GM19438 (cell line): ENCODE measurements at regions not wholly inside any gene's neighbourhood (a gene's known extent, or its start where the extent isn't known, plus 50 kb on each side); places are given as distances from the start of the nearest gene placed in this dataset.
"Not testable (repeated sequence)": the region's sequence is repeated elsewhere in the genome, so short reads cannot be mapped to it uniquely, and the experiment has no call there.

Experiments used
- ATAC-seq: cut with Tn5 transposase; IDR thresholded peaks from one replicate; pipeline ENCODE4 v1.9.1; 2021; ENCODE audit warnings: low read depth; ENCODE audit not compliant: unreplicated experiment

DNA sequence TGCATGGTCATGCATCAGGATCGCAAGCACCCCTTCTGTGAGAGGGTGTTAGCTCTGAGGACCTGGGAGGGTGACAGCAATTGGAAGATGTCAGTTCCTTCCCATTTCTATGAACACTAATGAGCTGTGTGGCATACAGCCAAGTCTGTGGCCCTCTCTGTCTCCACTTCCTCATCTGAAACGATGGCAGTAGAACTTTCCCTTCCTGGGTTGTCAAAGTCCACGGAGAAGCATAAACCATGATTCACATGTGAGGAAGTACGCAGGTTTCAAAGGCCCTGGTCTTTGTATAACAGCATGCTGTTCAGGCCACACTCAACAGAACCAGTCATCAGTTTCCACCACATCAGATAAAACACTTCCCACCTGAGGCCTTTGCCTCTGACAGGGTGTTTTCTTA is 167.4 kb upstream of the RAB6C start:
- no peak for ATAC-seq

- ATAC-seq = no peak
Observed at GRCh38 chr2:129812654-129813053, 166.8 kb upstream of the RAB6C start.

DNA sequence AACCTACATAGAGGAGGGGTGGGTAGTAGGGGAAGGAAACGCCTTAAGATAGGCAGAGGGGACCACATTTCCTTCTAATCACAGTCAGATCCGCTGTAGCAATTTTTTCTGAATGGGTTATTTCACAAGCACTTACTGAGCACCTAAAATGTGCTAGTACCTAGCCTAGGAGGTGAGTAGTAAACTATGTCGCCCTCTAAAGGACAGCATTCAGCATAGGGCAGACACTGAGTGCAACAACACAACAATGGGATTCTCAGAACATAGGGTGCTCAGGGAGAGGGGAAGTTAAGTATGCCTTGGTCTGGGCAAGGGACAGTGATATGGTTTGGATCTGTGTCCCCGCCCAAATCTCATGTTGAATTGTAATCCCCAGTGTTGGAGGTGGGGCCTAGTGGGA is 166.1 kb upstream of the RAB6C start:
- ATAC-seq = no peak

DNA sequence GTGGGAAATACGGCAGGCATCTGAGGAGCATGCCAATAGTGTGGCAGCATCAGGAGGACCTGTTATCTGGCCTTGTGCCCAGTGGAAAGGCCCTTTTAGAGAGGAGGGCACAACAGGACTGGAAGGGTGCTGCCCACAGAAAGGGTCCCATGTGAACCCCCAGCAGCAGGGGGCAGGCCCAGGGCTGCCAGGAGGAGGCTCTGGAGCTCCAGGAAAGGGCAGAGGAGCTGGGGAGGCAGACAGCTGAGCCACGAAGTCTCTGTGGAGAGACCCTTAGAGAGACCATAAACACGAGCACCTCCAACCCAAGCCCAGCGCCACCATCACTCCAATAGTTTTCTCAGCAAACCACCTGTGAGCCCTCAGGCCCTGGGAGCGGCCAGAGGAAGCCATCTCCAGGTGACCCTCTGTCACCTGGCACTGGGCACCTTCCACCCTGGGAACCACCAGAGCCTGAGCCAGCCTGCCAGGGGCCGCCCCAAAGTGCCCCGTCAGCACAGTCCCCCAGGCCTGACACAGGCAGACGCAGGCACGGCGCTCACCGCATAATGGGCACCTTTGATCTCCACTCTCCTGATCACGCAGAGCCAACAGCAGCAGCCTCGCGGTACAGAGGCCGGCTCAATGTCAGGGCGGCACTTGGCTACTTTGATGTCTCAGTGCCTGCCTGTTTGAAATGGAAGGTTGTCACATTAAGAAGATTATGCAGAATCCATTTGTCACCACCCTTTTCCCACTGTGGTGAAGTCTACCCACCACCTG is 162.5 kb upstream of the RAB6C start:
- ATAC-seq = no peak

DNA sequence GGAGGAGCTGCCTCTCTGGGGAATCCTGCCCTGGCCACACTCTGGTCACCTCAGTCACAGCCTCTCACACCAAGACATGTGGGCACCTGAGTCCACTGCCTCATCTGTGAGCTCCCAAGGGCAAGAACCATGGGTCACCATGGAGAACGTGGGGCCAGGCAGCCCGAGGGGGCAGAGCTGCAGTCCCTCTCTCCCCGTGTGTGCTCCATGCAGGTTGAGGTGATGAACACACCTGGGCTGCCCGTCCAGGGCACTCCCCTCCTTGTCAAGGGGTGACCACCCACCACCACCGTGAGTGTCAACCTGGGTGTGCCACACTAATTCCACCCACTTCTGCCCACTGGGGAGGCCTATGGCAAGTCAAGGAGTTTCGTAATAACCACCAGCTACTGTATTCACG is 159.6 kb upstream of the RAB6C start:
- no peak for ATAC-seq

DNA sequence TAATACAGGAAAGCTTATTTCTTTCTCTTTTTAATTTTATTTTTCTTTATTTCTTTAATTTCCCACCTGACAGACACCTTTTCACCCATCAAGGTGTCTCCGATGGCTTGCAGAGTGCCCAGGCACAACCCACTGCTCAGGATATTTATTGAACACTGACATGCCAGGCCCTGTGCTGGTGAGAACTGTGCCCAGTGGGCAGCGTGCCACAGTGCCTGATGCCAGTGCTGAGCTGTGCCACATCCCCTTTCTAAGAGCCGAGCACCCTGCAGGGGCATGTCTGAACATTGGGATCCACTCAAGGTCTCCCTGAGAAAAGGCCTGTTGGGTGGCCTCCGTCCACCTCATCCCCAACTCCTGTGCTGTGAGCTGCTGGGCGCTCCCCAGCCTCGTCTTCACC is 158.6 kb upstream of the RAB6C start:
- ATAC-seq = no peak

GRCh38 chr2:129821445-129821844 is 158.0 kb upstream of the RAB6C start:
- no peak for ATAC-seq

DNA sequence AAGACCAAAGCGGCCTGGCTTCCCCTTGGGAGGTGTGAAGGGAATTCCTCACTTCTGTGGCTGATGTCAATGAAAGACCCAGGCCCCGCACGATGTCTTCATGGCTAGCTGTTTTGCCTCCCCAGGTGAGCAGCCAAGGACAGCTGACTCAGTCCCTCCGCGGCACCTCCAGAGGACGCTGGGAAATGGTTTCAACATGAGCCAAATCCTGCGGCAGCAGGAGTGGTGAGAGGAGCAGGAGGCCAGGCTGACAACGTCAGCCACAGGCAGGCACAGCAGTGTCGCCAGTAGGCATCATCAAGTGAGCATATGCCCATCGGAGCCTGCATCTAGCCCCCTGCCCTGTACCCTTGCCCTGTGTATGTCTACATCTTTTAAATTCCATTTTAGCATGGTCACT is 156.4 kb upstream of the RAB6C start:
- ATAC-seq = no peak

GRCh38 chr2:129827311-129828090 is 152.0 kb upstream of the RAB6C start:
- no peak for ATAC-seq

DNA sequence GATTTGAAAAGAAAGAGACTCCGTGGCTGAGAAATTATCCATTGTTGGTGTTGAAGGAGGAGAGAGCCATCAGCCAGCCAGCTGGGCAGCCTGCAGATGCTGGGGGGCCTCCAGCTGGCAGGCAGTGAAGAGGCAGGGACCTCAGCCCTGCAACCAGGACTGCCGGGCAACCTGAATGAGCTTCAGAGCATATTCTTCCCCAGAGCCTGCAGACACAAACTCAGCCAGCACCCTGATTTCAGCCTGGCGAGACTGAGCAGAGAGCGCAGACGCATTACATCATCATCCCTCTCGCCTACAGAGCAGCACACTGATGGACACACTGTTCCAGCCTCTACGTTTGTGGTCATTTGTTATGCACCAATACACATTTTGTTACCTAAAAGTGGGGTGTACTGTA is 150.7 kb upstream of the RAB6C start:
- no peak for ATAC-seq

- no peak for ATAC-seq
Observed at GRCh38 chr2:129829588-129829987, 149.9 kb upstream of the RAB6C start.

DNA sequence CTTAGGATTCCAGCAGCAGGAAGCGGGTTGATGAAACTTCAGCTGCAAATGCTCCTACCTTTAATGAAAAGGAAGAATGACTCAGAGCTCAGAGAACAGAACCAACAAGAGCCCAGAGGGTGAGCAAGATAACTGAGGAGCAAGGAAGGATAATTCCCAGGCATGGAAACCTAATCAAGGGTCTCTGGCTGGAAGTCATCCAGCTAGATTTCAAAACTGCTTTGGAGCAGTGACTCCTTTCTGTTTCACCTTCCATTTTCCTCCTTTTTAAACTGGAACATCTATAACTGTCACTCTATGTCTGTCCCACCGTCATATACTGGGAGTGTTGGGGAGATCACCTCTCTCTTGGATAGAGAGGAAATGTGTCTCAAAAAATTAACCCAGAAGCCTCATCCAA is 148.4 kb upstream of the RAB6C start:
- no peak for ATAC-seq

GRCh38 chr2:129833465-129833864 is 146.0 kb upstream of the RAB6C start:
- ATAC-seq = not testable (repeated sequence)

DNA sequence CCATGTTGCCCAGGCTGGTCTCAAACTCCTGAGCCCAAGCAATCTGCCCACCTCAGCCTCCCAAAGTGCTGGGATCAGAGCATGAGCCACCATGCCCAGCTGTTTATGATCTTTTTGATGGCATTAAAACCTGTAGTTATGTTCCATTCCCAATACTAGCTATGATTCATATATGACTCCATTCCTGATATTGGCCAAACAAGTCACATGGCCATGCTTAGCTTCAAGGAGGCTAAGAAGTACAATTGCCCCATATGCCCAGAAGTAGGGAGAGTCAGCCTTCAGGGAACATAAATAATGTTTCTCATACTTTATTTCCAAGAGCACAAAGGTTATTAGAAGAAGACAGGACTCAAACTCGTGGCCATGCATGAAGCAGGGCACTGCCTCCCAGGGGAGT is 132.4 kb upstream of the RAB6C start:
- no peak for ATAC-seq

DNA sequence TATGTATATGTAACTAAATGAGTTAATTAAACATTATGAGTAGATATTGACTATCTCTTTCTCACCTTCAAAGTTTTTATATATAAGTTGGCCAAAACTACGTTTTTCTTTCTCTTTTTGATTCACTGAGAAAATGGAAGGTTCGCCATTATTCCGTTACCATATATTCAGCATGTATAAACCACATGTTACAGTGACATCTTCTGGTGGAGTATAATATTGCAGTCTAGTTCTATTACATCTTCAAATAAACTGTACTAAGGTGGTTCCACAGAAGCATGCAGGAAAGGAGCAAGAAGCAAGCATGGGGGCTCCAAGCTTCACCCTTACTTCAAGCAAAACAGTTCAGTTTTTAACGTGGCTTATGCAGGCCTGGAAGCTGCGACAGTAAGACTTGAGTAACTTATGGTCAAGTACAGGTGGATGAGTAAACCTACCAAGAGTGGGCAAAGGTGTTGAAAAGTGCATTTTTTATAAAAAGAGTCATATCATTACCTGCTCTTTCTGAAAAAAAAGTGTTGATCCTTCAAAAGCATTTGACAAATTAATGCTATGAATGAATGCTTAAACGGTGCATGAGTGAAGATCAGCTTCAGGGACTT is 129.8 kb upstream of the RAB6C start:
- ATAC-seq = peak; percentile 77

DNA sequence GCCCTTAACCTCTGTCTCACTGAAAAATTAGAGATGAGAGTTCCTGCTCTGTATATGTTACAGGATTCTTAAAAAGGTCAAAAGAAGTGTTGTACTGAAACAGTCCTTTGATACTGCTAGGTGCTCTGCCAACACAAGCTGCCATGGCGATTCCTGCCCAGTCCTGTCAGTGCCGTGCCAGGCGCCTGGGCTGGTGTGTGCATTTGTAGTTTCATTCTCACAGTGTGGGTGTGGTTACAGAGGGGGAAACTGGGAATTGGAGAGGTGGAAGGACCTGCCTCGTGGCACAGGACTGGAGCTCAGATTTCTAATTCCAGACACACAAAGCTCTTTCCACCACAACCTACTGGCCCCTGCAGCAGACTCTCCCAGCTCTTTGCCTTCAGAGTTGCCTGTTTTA is 122.3 kb upstream of the RAB6C start:
- no peak for ATAC-seq

- ATAC-seq = no peak
Observed at GRCh38 chr2:129859175-129859574, 120.3 kb upstream of the RAB6C start.

DNA sequence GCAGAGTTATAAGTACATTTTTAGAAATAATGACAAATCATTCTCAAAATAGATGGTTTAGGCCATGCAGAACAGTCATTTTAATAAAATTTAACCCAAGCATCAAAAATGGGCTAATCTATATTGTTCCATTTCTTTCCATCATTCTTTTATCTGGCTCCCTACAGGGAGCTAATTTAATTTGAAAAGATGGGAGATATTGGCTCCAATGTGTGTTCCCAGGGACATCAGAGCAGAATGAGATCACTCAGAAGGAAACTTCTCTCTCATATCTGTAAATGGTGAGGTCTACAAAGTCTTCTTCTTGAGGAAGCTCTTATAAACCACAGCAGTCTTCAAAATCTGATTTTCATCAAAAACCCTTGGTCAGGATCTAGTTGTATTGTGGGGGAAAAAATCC is 119.4 kb upstream of the RAB6C start:
- ATAC-seq = no peak

- ATAC-seq = no peak
Observed at GRCh38 chr2:129861666-129862288, 117.7 kb upstream of the RAB6C start.

- ATAC-seq = no peak
Observed at GRCh38 chr2:129862668-129863067, 116.8 kb upstream of the RAB6C start.

DNA sequence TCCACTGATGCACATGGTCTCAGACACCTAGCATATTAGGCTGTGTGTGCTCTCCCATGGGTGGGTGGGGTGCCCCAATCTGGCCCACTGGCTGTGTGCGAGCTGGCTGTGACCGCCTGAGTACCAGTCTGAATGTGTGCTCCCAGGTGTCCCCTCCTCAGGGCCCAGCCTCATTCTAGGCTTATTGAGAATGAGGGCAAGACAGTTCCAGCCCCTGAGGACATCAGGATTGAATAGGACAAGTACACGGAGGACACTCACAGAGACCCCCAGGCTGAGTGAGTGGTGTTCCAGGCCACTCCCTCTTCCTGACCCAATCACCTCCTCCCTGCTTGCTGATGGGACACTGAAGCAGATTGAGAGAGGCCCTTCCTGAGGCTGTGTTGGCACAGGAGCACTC is 116.1 kb upstream of the RAB6C start:
- no peak for ATAC-seq
